GM04503 (cell line): ENCODE measurements at regions not wholly inside any gene's neighbourhood (a gene's known extent, or its start where the extent isn't known, plus 50 kb on each side); places are given as distances from the start of the nearest gene placed in this dataset.

Experiments used
- DNase-seq: peaks from one replicate; pipeline ENCODE4 v3.0.0-alpha.2; 2012; ENCODE audit warnings: low read depth

- no peak for DNase-seq
Measured at GRCh38 chr15:81987628-81988027, 58.2 kb downstream of the MEX3B start.

- DNase-seq: no peak
Measured at GRCh38 chr15:81983497-81983896, 62.3 kb downstream of the MEX3B start.

DNA sequence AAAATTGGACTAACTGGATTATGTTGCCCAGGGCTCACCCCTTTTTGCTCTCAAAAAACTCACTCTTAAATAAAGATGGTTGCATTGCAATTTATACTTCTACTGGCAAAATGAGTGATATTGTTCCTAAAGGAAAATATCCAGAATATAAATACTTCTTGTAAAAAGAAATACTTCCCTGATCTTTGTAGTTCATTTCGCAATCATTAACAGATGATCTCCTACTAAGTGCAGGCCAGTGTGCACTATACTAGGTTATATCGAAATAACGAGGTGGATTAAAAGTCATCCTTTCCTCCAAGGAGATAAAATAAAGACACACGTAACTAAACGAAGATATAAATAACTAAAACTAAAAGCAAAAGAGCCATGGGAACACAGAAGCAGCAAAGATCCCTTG, 63.0 kb downstream of the MEX3B start:
- no peak for DNase-seq

DNA sequence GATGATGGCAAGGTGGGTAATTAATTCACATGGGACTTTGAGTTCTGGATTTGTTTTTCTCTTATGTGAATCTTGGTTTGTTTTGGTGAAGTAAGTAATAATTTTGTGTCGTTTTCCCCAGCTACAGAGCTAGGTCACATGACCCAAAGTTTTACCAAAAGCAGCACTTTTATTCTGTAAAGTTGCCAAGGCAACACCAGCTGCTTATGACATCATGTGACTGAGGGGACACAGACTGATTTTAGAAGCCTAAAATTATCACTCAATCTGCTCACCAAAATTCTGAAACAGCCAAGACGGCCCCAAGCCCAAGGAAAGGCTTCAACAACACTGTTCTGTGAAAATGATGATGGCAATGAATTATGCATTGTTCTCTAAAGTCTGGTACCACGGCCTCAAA, 63.9 kb downstream of the MEX3B start:
- DNase-seq: no peak

- no peak for DNase-seq
Measured at GRCh38 chr15:81977464-81977863, 68.4 kb downstream of the MEX3B start.

GRCh38 chr15:81968691-81969090, 77.1 kb downstream of the MEX3B start:
- DNase-seq: no peak

DNA sequence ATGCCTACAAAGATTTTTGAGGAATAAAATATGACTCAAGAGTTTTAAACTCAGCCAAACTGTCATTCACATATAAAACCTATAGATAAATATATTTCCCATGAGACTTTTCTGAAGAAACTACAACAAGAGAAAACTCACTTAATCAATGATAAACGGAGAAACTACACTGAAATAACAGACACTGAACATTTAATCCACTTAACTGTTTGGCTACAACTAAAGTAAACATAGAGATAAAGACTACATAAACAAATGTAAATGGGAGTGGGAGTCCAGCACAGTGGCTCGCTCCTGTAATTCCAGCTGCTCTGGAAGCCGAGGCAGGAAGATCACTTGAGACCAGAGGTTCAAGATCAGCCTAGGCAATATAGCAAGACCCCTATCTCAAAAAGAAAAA, 79.2 kb downstream of the MEX3B start:
- DNase-seq: no peak

DNA sequence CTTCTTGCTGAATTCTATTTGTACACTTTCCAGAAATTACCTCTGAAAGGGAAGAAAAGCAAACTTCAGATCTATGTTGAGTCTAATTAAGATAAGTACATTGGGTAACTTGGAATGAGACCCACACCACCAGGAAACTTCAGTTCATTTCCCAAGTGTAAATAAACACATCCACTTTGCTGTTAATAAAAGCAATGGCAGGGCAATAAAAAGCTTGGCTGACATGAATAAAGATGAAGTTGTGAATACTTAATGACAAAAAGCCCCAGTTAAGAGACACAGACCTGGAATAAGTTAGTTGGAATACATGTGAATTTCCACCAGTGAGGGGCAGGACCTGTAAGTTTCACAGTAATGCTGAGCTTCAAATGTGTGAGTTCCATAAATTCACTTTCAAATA, 83.3 kb downstream of the MEX3B start:
- no peak for DNase-seq

- DNase-seq: no peak
Measured at GRCh38 chr15:81959196-81959595, 86.6 kb downstream of the MEX3B start.

DNA sequence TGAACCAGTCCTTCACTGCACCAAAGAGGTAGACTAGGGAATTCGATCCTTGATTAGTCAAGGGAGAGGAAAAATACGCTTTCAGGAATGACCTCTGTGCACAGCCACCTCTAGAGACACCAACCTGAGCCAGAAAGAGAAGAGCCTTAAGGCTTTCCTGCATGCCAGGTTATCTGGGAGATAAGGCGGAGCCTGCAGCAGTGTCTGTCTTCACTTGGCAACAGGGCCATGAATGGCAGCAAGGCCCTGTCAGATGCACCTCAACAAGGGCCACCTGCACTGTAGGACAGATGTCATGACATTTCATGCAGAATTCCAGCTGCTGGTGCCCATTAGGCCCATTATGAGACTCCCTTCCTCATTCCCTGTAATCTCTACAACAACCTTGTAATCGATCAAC, 88.1 kb downstream of the MEX3B start:
- DNase-seq: no peak

GRCh38 chr15:81955382-81956062, 90.3 kb downstream of the MEX3B start:
- no peak for DNase-seq

- no peak for DNase-seq
Measured at GRCh38 chr15:81954158-81954783, 91.5 kb downstream of the MEX3B start.

DNA sequence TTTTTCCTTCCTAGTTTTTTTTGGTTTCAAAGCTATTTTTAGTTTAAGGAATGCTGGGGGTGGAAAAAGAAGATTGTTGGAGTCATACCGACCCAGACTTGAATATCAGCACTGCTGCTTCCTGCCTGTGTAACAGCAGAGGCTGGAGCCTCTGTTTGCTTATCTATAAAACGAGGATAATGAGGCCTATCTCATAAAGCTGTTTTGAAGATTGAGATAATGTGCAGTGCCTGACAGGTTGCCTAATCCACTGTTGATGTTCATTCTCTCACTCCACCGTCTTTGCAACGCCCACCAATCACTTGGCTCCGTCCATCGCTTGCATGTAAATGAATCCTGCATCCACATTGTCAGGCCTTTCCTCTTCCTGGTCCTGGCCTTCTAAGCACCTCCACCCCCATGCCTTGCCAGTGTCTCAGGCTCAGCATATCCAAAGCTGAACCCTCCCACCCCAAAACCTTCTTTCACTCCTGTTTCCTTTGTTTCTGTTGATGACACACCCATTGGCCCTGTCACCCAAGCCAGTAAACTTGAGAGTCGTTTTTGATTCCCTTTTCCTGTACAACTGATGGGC, 94.9 kb downstream of the MEX3B start:
- no peak for DNase-seq

DNA sequence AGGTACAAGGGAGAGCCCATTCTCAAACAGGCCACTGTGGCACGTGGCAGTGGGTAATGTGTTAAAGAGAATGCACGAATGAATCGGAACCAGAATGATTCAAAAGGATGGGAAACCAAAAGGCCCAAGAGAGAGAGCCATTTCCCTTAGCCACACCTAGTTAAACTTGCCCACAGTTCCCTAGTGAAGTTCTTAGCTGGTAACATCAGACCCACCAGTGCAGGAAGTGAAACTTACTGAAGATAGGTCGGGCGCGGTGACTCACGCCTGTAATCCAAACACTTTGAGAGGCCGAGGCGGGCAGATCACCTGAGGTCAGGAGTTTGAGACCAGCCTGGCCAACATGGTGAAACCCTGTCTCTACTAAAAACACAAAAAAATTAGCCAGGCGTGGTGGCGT, 97.1 kb downstream of the MEX3B start:
- no peak for DNase-seq

GRCh38 chr15:81948222-81948621, 97.6 kb downstream of the MEX3B start:
- no peak for DNase-seq

- DNase-seq: peak; percentile 45
Measured at GRCh38 chr15:81947548-81947947, 98.3 kb downstream of the MEX3B start.

GRCh38 chr15:81945014-81945615, 100.7 kb downstream of the MEX3B start:
- no peak for DNase-seq

- no peak for DNase-seq
Measured at GRCh38 chr15:81942655-81943195, 103.1 kb downstream of the MEX3B start.

DNA sequence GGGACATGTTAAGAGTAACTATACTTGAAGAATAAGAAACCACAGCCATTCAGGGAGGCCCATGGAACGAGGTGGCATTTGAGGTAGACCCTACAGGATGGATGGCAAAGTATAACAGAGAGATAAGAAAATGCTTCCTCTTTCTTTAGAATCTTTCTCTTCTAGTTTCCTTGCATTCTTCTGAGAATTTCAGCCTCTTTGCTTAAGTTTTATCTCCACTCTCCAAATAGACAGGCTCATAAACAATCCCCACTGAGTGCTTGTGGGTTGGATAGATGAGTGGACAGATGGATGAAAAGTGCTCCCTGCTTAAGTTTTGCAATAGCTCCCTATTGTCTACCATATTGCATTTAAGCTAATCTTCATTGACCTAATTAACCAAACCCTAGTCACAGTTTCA, 103.7 kb downstream of the MEX3B start:
- DNase-seq: no peak

DNA sequence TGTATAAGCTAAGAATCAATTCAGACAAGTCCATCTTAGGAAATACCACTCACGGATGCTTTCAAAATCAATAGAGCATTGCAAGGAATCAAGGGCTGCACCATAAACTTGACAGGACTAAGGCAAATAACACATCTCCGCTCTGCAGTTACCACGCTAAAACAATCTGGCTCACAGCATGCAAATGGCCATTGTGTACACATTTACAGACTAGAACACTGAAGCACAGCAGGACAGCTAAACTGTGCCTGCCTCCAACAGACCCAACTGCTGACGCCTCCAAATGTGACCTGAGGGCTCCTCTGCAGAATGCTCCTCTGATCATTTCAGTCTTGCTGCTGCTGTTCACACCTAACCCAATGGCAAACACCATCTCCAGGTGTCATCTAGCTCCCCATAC, 104.3 kb downstream of the MEX3B start:
- no peak for DNase-seq

DNA sequence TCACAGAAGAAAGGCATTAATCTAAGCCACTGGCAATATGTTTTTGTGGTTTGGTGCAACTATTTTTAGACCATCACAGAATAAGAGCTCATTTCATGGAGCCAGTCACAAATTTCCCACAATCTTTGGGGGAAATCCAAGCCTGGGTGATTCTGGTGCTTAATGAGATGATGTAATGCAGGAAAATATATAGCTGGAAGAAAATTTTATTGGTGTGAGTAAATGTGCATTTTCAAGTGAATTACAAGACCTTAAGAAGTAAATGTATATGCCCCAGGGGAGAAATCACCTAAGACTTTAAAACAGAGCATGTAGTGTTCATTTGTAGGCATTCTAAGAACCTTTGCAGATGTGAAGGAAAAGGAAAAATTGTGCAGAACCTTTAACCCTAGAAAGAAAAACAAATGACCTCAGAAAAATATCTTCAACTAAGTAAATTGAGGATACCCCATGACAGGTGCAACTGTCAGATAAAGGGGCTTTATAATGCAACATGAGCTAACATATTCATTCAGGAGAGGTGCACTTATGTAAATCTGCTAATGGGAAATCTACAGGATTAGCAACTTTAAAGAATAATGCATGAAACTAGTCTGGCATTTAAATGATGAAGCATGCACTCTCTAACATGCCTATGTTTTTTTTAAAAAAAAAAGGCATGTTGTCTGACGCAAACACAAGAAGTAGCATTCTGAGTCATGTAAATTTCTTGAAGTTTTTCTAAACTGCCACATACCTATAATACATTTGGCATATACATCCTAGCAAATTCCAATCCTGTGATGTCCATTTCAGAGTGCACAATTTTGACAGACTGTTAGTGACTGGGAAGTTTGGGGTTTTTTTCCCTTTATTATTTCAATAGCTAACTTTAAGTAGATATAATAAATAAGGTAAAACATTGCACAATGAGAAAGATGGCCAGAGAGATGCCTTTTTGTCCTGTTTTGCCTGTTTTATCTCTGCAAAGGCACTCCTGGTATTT, 105.1 kb downstream of the MEX3B start:
- peak; percentile 21 for DNase-seq
